Duodenal mucosa (tissue), 2 donors: ENCODE measurements at regions not wholly inside any gene's neighbourhood (a gene's known extent, or its start where the extent isn't known, plus 50 kb on each side); places are given as distances from the start of the nearest gene placed in this dataset.
"Not testable (repeated sequence)": the region's sequence is repeated elsewhere in the genome, so short reads cannot be mapped to it uniquely, and the experiment has no call there.

ENCODE experiments used
- H3K27ac ChIP-seq: one replicate; pipeline ENCODE4 v1.7.0; 2013; ENCODE audit warnings: low read depth, low read length
- H3K27me3 ChIP-seq, 2 donors: one replicate each; pipeline ENCODE4 v1.7.0; 2013; ENCODE audit warnings: low read length in 2 of 2, control low read depth in 1 of 2; ENCODE audit not compliant: insufficient read depth in 2 of 2, control insufficient read depth in 1 of 2
- H3K36me3 ChIP-seq, 2 donors: one replicate each; pipeline ENCODE4 v1.7.0; 2013; ENCODE audit warnings: low read length in 2 of 2, control low read depth in 1 of 2; ENCODE audit not compliant: insufficient read depth in 2 of 2, control insufficient read depth in 1 of 2
- H3K4me1 ChIP-seq, 2 donors: one replicate each; pipeline ENCODE4 v1.7.0; 2013; ENCODE audit warnings: low read length in 2 of 2, control low read depth in 1 of 2; ENCODE audit not compliant: insufficient read depth in 2 of 2, control insufficient read depth in 1 of 2
- H3K4me3 ChIP-seq, 2 donors: one replicate each; pipeline ENCODE4 v1.7.0; 2013; ENCODE audit warnings: low read length in 2 of 2, low read depth in 1 of 2
- H3K9ac ChIP-seq, 2 donors: one replicate each; pipeline ENCODE4 v1.7.0; 2013; ENCODE audit warnings: low read length in 2 of 2, low read depth in 1 of 2
- H3K9me3 ChIP-seq, 2 donors: one replicate each; pipeline ENCODE4 v1.7.0; 2013; ENCODE audit warnings: low read length in 2 of 2, control low read depth in 1 of 2; ENCODE audit not compliant: control insufficient read depth in 1 of 2

- Histone ChIP-seq H3K4me1 (no peaks in the 10 kb centered on the region), H3K9ac (no peak overlapping the region), H3K36me3 (no peaks in the 10 kb centered on the region), H3K27me3 (no peaks in the 10 kb centered on the region), H3K27ac (no peak overlapping the region), H3K9me3 (no peaks in the 10 kb centered on the region), H3K4me3 (no peak overlapping the region)
These were observed 51.0 kb upstream of the IRX5 start for GRCh38 chr16:54879681-54880080.

GRCh38 chr16:54878301-54878700 is 52.4 kb upstream of the IRX5 start:
- no peaks in the 10 kb centered on the region for H3K36me3 ChIP-seq
- H3K9me3 ChIP-seq, result no peaks in the 10 kb centered on the region
- no peak overlapping the region for H3K9ac ChIP-seq
- H3K27me3 ChIP-seq, result no peaks in the 10 kb centered on the region
- no peak overlapping the region for H3K4me3 ChIP-seq
- H3K27ac ChIP-seq, result no peak overlapping the region
- H3K4me1 ChIP-seq, result no peaks in the 10 kb centered on the region

DNA sequence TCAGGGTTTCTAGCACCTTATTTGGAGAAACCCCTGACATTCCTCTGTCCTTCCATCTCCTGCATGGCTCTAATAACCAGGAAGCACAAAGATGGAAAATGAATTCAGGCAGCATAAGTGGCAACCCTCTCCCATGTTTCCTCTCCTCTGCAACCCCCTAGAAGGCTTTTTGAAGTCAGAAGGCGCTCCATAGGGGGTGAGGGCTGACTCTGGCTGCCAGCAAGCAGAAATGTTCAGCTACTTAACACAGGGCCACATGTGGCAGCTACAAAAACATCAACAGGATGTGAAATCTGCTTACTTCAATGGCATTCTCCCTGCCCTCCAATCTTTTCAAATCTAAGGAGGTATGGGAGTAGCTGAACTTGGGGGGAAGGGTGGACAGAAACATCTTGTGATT is 55.2 kb upstream of the IRX5 start:
- Histone ChIP-seq H3K4me1 (no peaks in the 10 kb centered on the region), H3K27ac (no peak overlapping the region), H3K9me3 (no peaks in the 10 kb centered on the region), H3K36me3 (no peaks in the 10 kb centered on the region), H3K9ac (no peak overlapping the region), H3K4me3 (no peak overlapping the region), H3K27me3 (no peaks in the 10 kb centered on the region)

GRCh38 chr16:54873716-54874373 is 56.8 kb upstream of the IRX5 start:
- not testable (repeated sequence) for H3K4me1 ChIP-seq, H3K4me3 ChIP-seq, H3K27me3 ChIP-seq

GRCh38 chr16:54873071-54873470 is 57.6 kb upstream of the IRX5 start:
- Histone ChIP-seq H3K9ac (no peak overlapping the region), H3K9me3 (no peaks in the 10 kb centered on the region), H3K4me1 (no peaks in the 10 kb centered on the region), H3K27me3 (no peaks in the 10 kb centered on the region), H3K36me3 (no peaks in the 10 kb centered on the region), H3K27ac (no peak overlapping the region), H3K4me3 (no peak overlapping the region)

More at GRCh38 chr16:54873716-54874373, 56.8 kb upstream of the IRX5 start:
- H3K36me3 ChIP-seq, H3K9ac ChIP-seq, H3K9me3 ChIP-seq, H3K27ac ChIP-seq: not testable (repeated sequence)

- H3K9me3 ChIP-seq, result no peaks in the 10 kb centered on the region
- no peak overlapping the region for H3K9ac ChIP-seq
- no peak overlapping the region for H3K4me3 ChIP-seq
- no peaks in the 10 kb centered on the region for H3K36me3 ChIP-seq
- no peaks in the 10 kb centered on the region for H3K27me3 ChIP-seq
- H3K27ac ChIP-seq, result no peak overlapping the region
- H3K4me1 ChIP-seq, result no peaks in the 10 kb centered on the region
These were observed 60.5 kb upstream of the IRX5 start for GRCh38 chr16:54870151-54870550.

DNA sequence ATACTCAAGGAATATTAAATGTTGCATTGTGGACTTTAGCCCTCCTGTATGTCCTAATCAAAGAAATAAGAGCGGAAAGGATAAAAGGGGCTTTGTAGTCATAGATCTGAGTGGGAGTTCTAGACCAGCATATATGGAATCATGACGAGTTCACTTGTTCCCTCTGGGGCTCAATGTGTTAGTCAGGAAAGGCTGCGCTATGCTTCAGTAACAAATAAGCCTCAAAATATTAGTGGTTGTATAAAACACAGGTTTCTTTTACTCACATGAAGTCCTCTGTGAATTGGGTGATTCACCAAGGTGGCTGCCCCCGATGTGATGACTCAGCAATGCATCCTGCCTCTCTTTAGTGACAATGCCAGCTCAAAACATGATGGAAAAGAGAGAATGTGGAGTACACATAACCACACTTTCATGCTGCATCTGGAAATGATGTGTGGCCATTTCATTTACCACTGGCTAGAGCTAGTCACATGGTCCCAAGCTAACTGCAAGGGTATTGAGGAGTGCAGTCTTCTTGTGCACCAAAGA is 63.3 kb upstream of the IRX5 start:
- no peak overlapping the region for H3K9ac ChIP-seq
- H3K36me3 ChIP-seq, result no peaks in the 10 kb centered on the region
- no peaks in the 10 kb centered on the region for H3K9me3 ChIP-seq
- H3K4me1 ChIP-seq, result no peaks in the 10 kb centered on the region
- H3K4me3 ChIP-seq, result no peak overlapping the region
- no peaks in the 10 kb centered on the region for H3K27me3 ChIP-seq
- H3K27ac ChIP-seq, result no peak overlapping the region

DNA sequence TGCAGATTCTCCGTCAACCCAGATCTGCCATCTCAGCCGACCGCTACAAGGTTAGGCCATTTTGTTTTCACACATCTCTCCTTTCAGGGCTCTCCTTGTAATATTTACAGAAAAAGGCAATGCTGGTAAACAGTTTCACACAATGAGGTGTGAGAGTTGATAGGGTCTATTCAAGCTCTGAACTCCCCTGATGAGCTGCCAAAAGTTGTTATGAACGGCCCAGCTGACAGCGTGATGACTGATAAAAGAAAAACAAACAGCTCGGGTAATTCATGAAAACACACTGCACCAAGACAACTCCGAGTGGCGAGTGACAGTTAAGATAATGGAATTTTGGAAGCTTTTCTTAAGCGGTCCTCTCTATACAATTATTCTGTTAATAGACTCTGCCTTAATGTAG is 68.1 kb upstream of the IRX5 start:
- H3K4me3 ChIP-seq, result no peak overlapping the region
- no peaks in the 10 kb centered on the region for H3K9me3 ChIP-seq
- no peak overlapping the region for H3K9ac ChIP-seq
- no peaks in the 10 kb centered on the region for H3K4me1 ChIP-seq
- no peak overlapping the region for H3K27ac ChIP-seq
- H3K27me3 ChIP-seq, result no peaks in the 10 kb centered on the region
- H3K36me3 ChIP-seq, result no peaks in the 10 kb centered on the region

GRCh38 chr16:54856871-54857270 is 73.8 kb upstream of the IRX5 start:
- Histone ChIP-seq H3K9me3 (peaks cover 0 to 2% of the 10 kb centered on the region in 2 donors), H3K4me1 (no peaks in the 10 kb centered on the region), H3K4me3 (no peak overlapping the region), H3K27ac (no peak overlapping the region), H3K36me3 (no peaks in the 10 kb centered on the region), H3K27me3 (no peaks in the 10 kb centered on the region), H3K9ac (no peak overlapping the region)

DNA sequence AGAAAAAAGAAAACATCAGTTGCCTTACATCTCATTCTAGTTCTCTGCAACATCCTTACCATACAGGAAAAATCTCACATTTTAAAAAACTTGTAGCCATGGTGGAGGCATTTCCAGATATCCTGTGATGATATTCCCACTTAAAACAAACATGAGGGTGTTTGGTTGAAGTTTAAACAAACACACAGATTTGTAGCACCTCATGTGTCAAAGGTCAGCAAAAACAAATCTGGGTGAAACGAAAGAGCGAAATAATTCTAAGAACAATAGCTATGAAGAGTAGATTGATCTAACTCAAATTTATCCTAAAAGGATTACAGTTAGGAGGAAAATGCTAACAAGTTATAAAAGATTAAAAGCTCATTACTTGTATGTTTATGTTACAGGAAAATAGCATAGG is 83.1 kb upstream of the IRX5 start:
- H3K9me3 ChIP-seq, result no peaks in the 10 kb centered on the region
- H3K4me1 ChIP-seq, result no peaks in the 10 kb centered on the region
- no peak overlapping the region for H3K4me3 ChIP-seq
- no peak overlapping the region for H3K9ac ChIP-seq
- no peaks in the 10 kb centered on the region for H3K36me3 ChIP-seq
- no peak overlapping the region for H3K27ac ChIP-seq
- no peaks in the 10 kb centered on the region for H3K27me3 ChIP-seq
